Prostate gland (tissue), 2 donors: ENCODE measurements at regions not wholly inside any gene's neighbourhood (a gene's known extent, or its start where the extent isn't known, plus 50 kb on each side); places are given as distances from the start of the nearest gene placed in this dataset.
"Not testable (repeated sequence)": the region's sequence is repeated elsewhere in the genome, so short reads cannot be mapped to it uniquely, and the experiment has no call there.

Experiments
- CTCF ChIP-seq, 4 experiments: fragments of 200-600 bp in 2 of 4; fragments of 450-650 bp in 2 of 4; sonication (generic) in 2 of 4; IDR thresholded peaks; 1 replicate in 3 of 4; 2 replicates in 1 of 4; pipeline ENCODE4 v1.5.1; 2016 to 2019; ENCODE audit warnings: antibody characterized with exemption in 4 of 4, mild to moderate bottlenecking in 2 of 4, moderate library complexity in 2 of 4
- POLR2A ChIP-seq: fragments of 450-650 bp; IDR thresholded peaks from one replicate; pipeline ENCODE4 v1.6.1; 2016; ENCODE audit warnings: antibody characterized with exemption, mild to moderate bottlenecking
- POLR2AphosphoS5 ChIP-seq: sonication (generic); formaldehyde crosslinking; IDR thresholded peaks from one replicate; pipeline ENCODE4 v1.6.1; 2017; ENCODE audit warnings: antibody characterized with exemption

GRCh38 chr4:189010452-189011217, 871.4 kb downstream of the TRIML1 start:
- not testable (repeated sequence) for TF ChIP-seq CTCF (IDR thresholded peaks at IDR 0.05); POLR2AphosphoS5; POLR2A
